Left lung (tissue), 4 donors: ENCODE measurements at regions not wholly inside any gene's neighbourhood (a gene's known extent, or its start where the extent isn't known, plus 50 kb on each side); places are given as distances from the start of the nearest gene placed in this dataset.

Source experiments
- ATAC-seq: fragments of 200-7000 bp; cut with Tn5 transposase; one replicate; pipeline ENCODE4 v1.9.1; 2020; ENCODE audit warnings: moderate library complexity
- DNase-seq, 4 donors: peaks; one replicate each; pipeline ENCODE4 v3.0.0-alpha.2; 2013 to 2020
- H3K27ac ChIP-seq, 2 donors: fragments of 200-600 bp; sonication (generic) in 1 of 2; one replicate each; pipeline versions ENCODE4 v1.5.0 to v1.8.0; 2020 to 2021
- H3K27me3 ChIP-seq, 2 donors: fragments of 200-600 bp; sonication (generic) in 1 of 2; one replicate each; pipeline versions ENCODE4 v1.5.0 to v1.8.0; 2020 to 2021
- H3K36me3 ChIP-seq, 2 donors: fragments of 200-600 bp; sonication (generic) in 1 of 2; one replicate each; pipeline versions ENCODE4 v1.5.0 to v1.8.0; 2020 to 2021
- H3K4me1 ChIP-seq, 2 donors: fragments of 200-600 bp; one replicate each; pipeline ENCODE4 v1.8.0; 2021
- H3K4me3 ChIP-seq, 2 donors: fragments of 200-600 bp; sonication (generic) in 1 of 2; one replicate each; pipeline versions ENCODE4 v1.5.0 to v1.8.0; 2020 to 2021; ENCODE audit warnings: mild to moderate bottlenecking in 1 of 2
- H3K9me3 ChIP-seq, 2 donors: fragments of 200-600 bp; sonication (generic) in 1 of 2; one replicate each; pipeline versions ENCODE4 v1.5.0 to v1.8.0; 2020 to 2021
- intact Hi-C, 2 donors: fragments of 100-400 bp; cut with DNase I; formaldehyde crosslinking; loops; one replicate each; pipeline versions ENCODE4 v1.11.2 to v1.14.2; 2022
- TF ChIP-seq, protein P1 (sequence below), 2 donors: fragments of 200-600 bp; sonication (generic) in 1 of 2; IDR thresholded peaks; one replicate each; pipeline versions ENCODE4 v1.5.0 to v1.8.0; 2021; ENCODE audit warnings: antibody characterized with exemption in 2 of 2
- donor health status: DM: no; HTN: yes; CAD: no.
- donor health status: DM: no; HTN: no; CAD: no.

GRCh38 chr1:200319148-200319547 lies 90.7 kb downstream of the ZNF281 start:
- no peak for ATAC-seq

GRCh38 chr1:200317236-200317635 lies 92.6 kb downstream of the ZNF281 start:
- Histone ChIP-seq H3K9me3 (no peaks in the 10 kb centered on the region), H3K36me3 (no peaks in the 10 kb centered on the region), H3K4me1 (no peaks in the 10 kb centered on the region), H3K27me3 (no peaks in the 10 kb centered on the region), H3K4me3 (no peak overlapping the region), H3K27ac (no peak overlapping the region)
- intact Hi-C loops, result no loop called here
- DNase-seq, result no peak
- TF ChIP-seq, protein P1, sequence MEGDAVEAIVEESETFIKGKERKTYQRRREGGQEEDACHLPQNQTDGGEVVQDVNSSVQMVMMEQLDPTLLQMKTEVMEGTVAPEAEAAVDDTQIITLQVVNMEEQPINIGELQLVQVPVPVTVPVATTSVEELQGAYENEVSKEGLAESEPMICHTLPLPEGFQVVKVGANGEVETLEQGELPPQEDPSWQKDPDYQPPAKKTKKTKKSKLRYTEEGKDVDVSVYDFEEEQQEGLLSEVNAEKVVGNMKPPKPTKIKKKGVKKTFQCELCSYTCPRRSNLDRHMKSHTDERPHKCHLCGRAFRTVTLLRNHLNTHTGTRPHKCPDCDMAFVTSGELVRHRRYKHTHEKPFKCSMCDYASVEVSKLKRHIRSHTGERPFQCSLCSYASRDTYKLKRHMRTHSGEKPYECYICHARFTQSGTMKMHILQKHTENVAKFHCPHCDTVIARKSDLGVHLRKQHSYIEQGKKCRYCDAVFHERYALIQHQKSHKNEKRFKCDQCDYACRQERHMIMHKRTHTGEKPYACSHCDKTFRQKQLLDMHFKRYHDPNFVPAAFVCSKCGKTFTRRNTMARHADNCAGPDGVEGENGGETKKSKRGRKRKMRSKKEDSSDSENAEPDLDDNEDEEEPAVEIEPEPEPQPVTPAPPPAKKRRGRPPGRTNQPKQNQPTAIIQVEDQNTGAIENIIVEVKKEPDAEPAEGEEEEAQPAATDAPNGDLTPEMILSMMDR (IDR thresholded peaks at IDR 0.05), result no peak
- no peak for ATAC-seq

More at GRCh38 chr1:200319148-200319547, 90.7 kb downstream of the ZNF281 start:
- no peak overlapping the region for H3K27ac ChIP-seq
- no peaks in the 10 kb centered on the region for H3K4me1 ChIP-seq
- H3K36me3 ChIP-seq, result no peaks in the 10 kb centered on the region
- intact Hi-C loops, result no loop called here
- no peaks in the 10 kb centered on the region for H3K27me3 ChIP-seq
- no peaks in the 10 kb centered on the region for H3K9me3 ChIP-seq
- TF ChIP-seq, protein P1 (IDR thresholded peaks at IDR 0.05), result no peak
- no peak overlapping the region for H3K4me3 ChIP-seq
- no peak for DNase-seq

DNA sequence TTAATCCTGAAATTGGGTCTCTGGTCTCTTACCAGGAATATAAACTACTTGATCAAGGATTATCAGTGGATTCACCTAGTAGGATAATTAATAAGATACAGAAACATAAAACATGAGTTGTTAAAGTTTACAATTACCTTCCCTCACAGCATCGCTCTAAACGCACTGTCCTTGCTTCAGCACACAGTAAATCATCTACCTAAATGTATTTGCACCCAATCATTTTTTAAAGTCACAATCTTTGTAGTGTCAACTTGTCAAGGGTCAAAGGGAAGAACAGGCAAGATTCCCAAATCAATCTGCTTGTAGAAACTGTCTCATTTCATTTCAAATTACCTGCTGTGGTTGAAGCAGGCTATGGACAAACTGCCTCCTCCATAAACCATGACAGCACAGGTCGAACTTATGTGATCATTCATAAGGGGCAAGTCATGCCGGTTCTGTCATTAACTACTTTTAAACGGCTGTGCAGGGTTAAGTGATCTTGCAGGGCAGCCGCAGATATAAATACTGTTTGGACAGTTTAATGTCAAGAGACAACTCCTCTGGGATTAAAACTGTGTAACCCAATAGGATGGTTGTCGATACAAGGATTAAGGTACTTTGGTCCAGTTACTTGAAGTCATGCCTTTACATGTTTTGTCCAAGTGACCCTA lies 93.6 kb downstream of the ZNF281 start:
- no peaks in the 10 kb centered on the region for H3K9me3 ChIP-seq
- H3K27me3 ChIP-seq, result no peaks in the 10 kb centered on the region
- no peaks in the 10 kb centered on the region for H3K36me3 ChIP-seq
- no peaks in the 10 kb centered on the region for H3K4me1 ChIP-seq
- TF ChIP-seq, protein P1 (IDR thresholded peaks at IDR 0.05), result no peak
- ATAC-seq (no peak), DNase-seq (no peak)
- no peak overlapping the region for H3K27ac ChIP-seq
- H3K4me3 ChIP-seq, result no peak overlapping the region
- intact Hi-C loops, result no loop called here

DNA sequence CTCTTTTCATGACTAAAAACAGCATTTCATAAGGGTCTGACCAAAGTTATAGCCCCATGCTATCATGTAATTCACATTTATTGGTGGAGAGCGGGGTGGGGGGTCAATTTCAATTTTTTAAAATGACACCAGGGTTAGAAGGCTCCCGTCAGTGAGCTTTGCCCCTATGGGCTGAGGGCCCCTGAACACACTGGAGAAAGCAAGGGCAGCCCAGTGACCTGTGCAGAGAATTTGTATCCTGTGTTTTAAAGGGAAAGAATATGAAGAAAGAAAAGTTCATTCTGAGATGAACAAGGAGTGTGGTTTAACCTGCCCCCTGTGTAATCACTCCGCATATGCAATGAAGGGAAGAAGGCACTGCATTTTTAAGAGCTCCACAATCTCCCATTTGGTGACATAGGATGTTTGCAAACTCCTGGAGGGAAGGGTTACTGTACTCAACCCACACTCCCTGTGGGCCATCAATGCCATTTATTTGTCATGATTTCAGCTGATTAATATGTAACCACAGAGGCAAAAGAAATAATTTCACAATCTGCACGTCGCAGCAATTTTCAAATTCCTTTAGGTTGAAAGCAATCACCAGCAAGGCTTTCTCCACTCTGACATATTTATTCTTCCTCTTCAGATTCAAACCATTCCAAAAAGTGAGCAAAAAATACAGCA lies 95.6 kb downstream of the ZNF281 start:
- intact Hi-C loops, result no loop called here
- Histone ChIP-seq H3K36me3 (no peaks in the 10 kb centered on the region), H3K27me3 (no peaks in the 10 kb centered on the region), H3K9me3 (no peaks in the 10 kb centered on the region), H3K27ac (no peak overlapping the region), H3K4me1 (no peaks in the 10 kb centered on the region), H3K4me3 (no peak overlapping the region)
- peak; percentile 70 for ATAC-seq
- TF ChIP-seq, protein P1 (IDR thresholded peaks at IDR 0.05), result no peak
- peak in 2 of 4 donors; percentile 22 to 33 for DNase-seq

DNA sequence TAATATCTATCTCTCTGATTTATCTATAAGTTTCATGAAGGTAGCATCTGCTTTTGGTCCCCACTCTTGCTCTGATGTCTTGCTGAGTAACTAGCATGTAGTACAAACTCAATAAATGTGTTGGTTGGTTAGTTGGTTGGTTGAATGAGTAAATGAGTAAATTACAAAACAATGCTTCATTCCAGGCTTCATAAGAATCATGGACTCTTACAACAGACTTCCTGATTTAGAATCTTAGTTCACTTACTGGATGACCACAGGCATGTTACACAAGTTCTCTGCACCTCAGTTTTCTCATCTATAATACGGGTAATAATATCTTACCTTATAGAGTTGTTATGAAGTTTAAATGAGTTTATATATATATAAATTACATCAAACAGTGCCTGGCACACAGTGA lies 98.6 kb downstream of the ZNF281 start:
- ATAC-seq, result no peak

More for the DNA sequence above, 98.6 kb downstream of the ZNF281 start:
- Histone ChIP-seq H3K27me3 (no peaks in the 10 kb centered on the region), H3K4me3 (no peak overlapping the region), H3K9me3 (no peaks in the 10 kb centered on the region), H3K4me1 (peaks cover 0 to 11% of the 10 kb centered on the region in 2 donors), H3K27ac (peak overlapping the region in 1 of 2 donors; percentile 60), H3K36me3 (no peaks in the 10 kb centered on the region)
- intact Hi-C loops, result no loop called here
- TF ChIP-seq, protein P1 (IDR thresholded peaks at IDR 0.05), result no peak
- DNase-seq, result no peak
